ENCODE measurements at regions not wholly inside any gene's neighbourhood (a gene's known extent, or its start where the extent isn't known, plus 50 kb on each side); places are given as distances from the start of the nearest gene placed in this dataset.

GRCh38 chr10:44572146-44572545, 187.2 kb upstream of the CXCL12 start:
- BruUV-seq (replicated peaks): no TSS peak
- H3K27ac Mint-ChIP-seq (ENCODE audit: low read depth, unreplicated experiment): no peak overlapping the region
- H3K27me3 Mint-ChIP-seq (ENCODE audit: insufficient read depth, unreplicated experiment): no peaks in the 10 kb centered on the region
- intact Hi-C loops (cut with micrococcal nuclease): no loop called here
- no peaks in the 10 kb centered on the region for H3K36me3 Mint-ChIP-seq (ENCODE audit: insufficient read depth, unreplicated experiment)
- DNase-seq (ENCODE audit: unreplicated experiment): no peak
- ChIA-PET CTCF (interaction anchor here (0.7 kb wide), 1 partner anchor 1082 kb away, joined by 3 read pairs; no protein-coding TSS in a partner anchor), POLR2A (no interaction called here)
- peaks cover 11% of the 10 kb centered on the region for H3K4me1 Mint-ChIP-seq (ENCODE audit: insufficient read depth, unreplicated experiment)
- H3K9me3 Mint-ChIP-seq (ENCODE audit: unreplicated experiment): no peaks in the 10 kb centered on the region
- H3K4me3 Mint-ChIP-seq (ENCODE audit: unreplicated experiment): no peak overlapping the region
- TF ChIP-seq CTCF (IDR thresholded peaks at IDR 0.05; ENCODE audit: unreplicated experiment): no peak

- POLR2A ChIA-PET: no interaction called here
- BruUV-seq (replicated peaks): no TSS peak
- H3K27me3 Mint-ChIP-seq (ENCODE audit: insufficient read depth, unreplicated experiment): no peaks in the 10 kb centered on the region
These were observed 188.9 kb upstream of the CXCL12 start for GRCh38 chr10:44573821-44574220.

GRCh38 chr10:44574596-44575480, 189.9 kb upstream of the CXCL12 start:
- H3K27me3 Mint-ChIP-seq (ENCODE audit: insufficient read depth, unreplicated experiment): no peaks in the 10 kb centered on the region
- BruUV-seq (replicated peaks): no TSS peak

More at GRCh38 chr10:44573821-44574220, 188.9 kb upstream of the CXCL12 start:
- intact Hi-C loops (cut with micrococcal nuclease): no loop called here
- H3K36me3 Mint-ChIP-seq (ENCODE audit: insufficient read depth, unreplicated experiment): no peaks in the 10 kb centered on the region
- peaks cover 11% of the 10 kb centered on the region for H3K4me1 Mint-ChIP-seq (ENCODE audit: insufficient read depth, unreplicated experiment)
- H3K9me3 Mint-ChIP-seq (ENCODE audit: unreplicated experiment): no peaks in the 10 kb centered on the region
- CTCF ChIA-PET: no interaction called here
- no peak overlapping the region for H3K4me3 Mint-ChIP-seq (ENCODE audit: unreplicated experiment)
- no peak for TF ChIP-seq CTCF (IDR thresholded peaks at IDR 0.05; ENCODE audit: unreplicated experiment)
- H3K27ac Mint-ChIP-seq (ENCODE audit: low read depth, unreplicated experiment): no peak overlapping the region
- DNase-seq (ENCODE audit: unreplicated experiment): no peak

More at GRCh38 chr10:44574596-44575480, 189.9 kb upstream of the CXCL12 start:
- ChIA-PET POLR2A (no interaction called here), CTCF (no interaction called here)
- no peak for TF ChIP-seq CTCF (IDR thresholded peaks at IDR 0.05; ENCODE audit: unreplicated experiment)
- Mint-ChIP-seq H3K4me1 (ENCODE audit: insufficient read depth, unreplicated experiment) (peaks cover under 1% of the 10 kb centered on the region), H3K4me3 (ENCODE audit: unreplicated experiment) (no peak overlapping the region), H3K27ac (ENCODE audit: low read depth, unreplicated experiment) (no peak overlapping the region), H3K36me3 (ENCODE audit: insufficient read depth, unreplicated experiment) (no peaks in the 10 kb centered on the region), H3K9me3 (ENCODE audit: unreplicated experiment) (no peaks in the 10 kb centered on the region)
- intact Hi-C loops (cut with micrococcal nuclease): no loop called here
- DNase-seq (ENCODE audit: unreplicated experiment): no peak

All from MCF 10A (cell line).